ENCODE measurements at regions not wholly inside any gene's neighbourhood (a gene's known extent, or its start where the extent isn't known, plus 50 kb on each side); places are given as distances from the start of the nearest gene placed in this dataset.

- TF ChIP-seq CTCF (IDR thresholded peaks at IDR 0.05), result no peak
- no peak for TF ChIP-seq EZH2 (IDR thresholded peaks at IDR 0.05)
- no peak for TF ChIP-seq EZH2phosphoT487 (IDR thresholded peaks at IDR 0.05)
Measured at GRCh38 chr4:33061727-33062126, 2341.6 kb downstream of the PCDH7 start.

Data from neural progenitor cell (in vitro differentiated cells).